Endodermal cell (in vitro differentiated cells): ENCODE measurements at regions not wholly inside any gene's neighbourhood (a gene's known extent, or its start where the extent isn't known, plus 50 kb on each side); places are given as distances from the start of the nearest gene placed in this dataset.

Source experiments
- DNase-seq: peaks from one replicate; pipeline ENCODE4 v3.0.0-alpha.2; 2017
- H3K27ac ChIP-seq: 2 replicates; pipeline ENCODE4 v1.5.1; 2013; ENCODE audit warnings: mild to moderate bottlenecking, low read depth, low read length, moderate library complexity
- H3K27me3 ChIP-seq: 2 replicates; pipeline ENCODE4 v1.6.1; 2013; ENCODE audit warnings: mild to moderate bottlenecking, low read length, moderate library complexity; ENCODE audit not compliant: insufficient read depth, control insufficient read depth, poor library complexity, severe bottlenecking
- H3K36me3 ChIP-seq: 2 replicates; pipeline ENCODE4 v1.7.0; 2013; ENCODE audit warnings: mild to moderate bottlenecking, low read length, moderate library complexity; ENCODE audit not compliant: control insufficient read depth, insufficient read depth
- H3K4me1 ChIP-seq: one replicate; pipeline ENCODE4 v1.7.0; 2013; ENCODE audit warnings: low read length; ENCODE audit not compliant: control insufficient read depth, insufficient read depth
- H3K4me3 ChIP-seq: 2 replicates; pipeline ENCODE4 v1.5.1; 2013; ENCODE audit warnings: mild to moderate bottlenecking, low read length, moderate library complexity
- H3K9ac ChIP-seq: 2 replicates; pipeline ENCODE4 v1.6.1; 2013; ENCODE audit warnings: mild to moderate bottlenecking, low read length, moderate library complexity; ENCODE audit not compliant: poor library complexity, severe bottlenecking; ENCODE audit errors: extremely low read depth
- H3K9me3 ChIP-seq: 2 replicates; pipeline ENCODE4 v1.6.1; 2013; ENCODE audit warnings: mild to moderate bottlenecking, low read length, moderate library complexity; ENCODE audit not compliant: control insufficient read depth
- H3K27ac Mint-ChIP-seq: 2 replicates; pipeline ENCODE4 v1.8.0; 2020; ENCODE audit warnings: mixed read lengths
- H3K27me3 Mint-ChIP-seq: 2 replicates; pipeline ENCODE4 v1.8.0; 2021; ENCODE audit warnings: mild to moderate bottlenecking, mixed read lengths; ENCODE audit not compliant: insufficient read depth
- H3K36me3 Mint-ChIP-seq: 2 replicates; pipeline ENCODE4 v1.8.0; 2020; ENCODE audit warnings: low read depth, mixed read lengths
- H3K4me1 Mint-ChIP-seq: 2 replicates; pipeline ENCODE4 v1.8.0; 2020; ENCODE audit warnings: mixed read lengths
- H3K4me3 Mint-ChIP-seq: 2 replicates; pipeline ENCODE4 v1.8.0; 2020; ENCODE audit warnings: mild to moderate bottlenecking, moderate library complexity, mixed read lengths
- H3K9me3 Mint-ChIP-seq: 2 replicates; pipeline ENCODE4 v1.8.0; 2020; ENCODE audit warnings: mild to moderate bottlenecking, mixed read lengths
- CTCF ChIP-seq: fragments of 200-600 bp; sonication (generic); conservative IDR thresholded peaks from 2 replicates; pipeline ENCODE4 v1.5.0; 2021; ENCODE audit warnings: antibody characterized with exemption, mild to moderate bottlenecking
- WGBS, 2 experiments: methylation state at CpG; one replicate each; pipeline versions ENCODE4 v1.1.5 to v1.1.7; 2013; ENCODE audit warnings: missing lambda C conversion rate in 2 of 2, mixed read lengths in 1 of 2; ENCODE audit not compliant: insufficient coverage in 1 of 2, insufficient read length in 1 of 2; 5-methylcytosine and 5-hydroxymethylcytosine counted together

GRCh38 chr13:112153364-112153763 lies 86.4 kb downstream of the SOX1 start:
- no peak overlapping the region for H3K27ac Mint-ChIP-seq
- H3K9me3 Mint-ChIP-seq, result peaks cover 23% of the 10 kb centered on the region
- 97 to 98% methylated on average over 5 to 9 of the region's 9 CpGs for WGBS, 2 experiments
- H3K4me3 Mint-ChIP-seq, result no peak overlapping the region
- no peaks in the 10 kb centered on the region for H3K36me3 ChIP-seq
- no peak overlapping the region for H3K4me3 ChIP-seq
- H3K9me3 ChIP-seq, result no peaks in the 10 kb centered on the region
- no peak for TF ChIP-seq CTCF
- H3K4me1 Mint-ChIP-seq, result no peaks in the 10 kb centered on the region
- no peak overlapping the region for H3K9ac ChIP-seq
- no peak for DNase-seq
- H3K27ac ChIP-seq, result no peak overlapping the region
- H3K36me3 Mint-ChIP-seq, result no peaks in the 10 kb centered on the region
- H3K4me1 ChIP-seq, result no peaks in the 10 kb centered on the region
- peaks cover 17% of the 10 kb centered on the region for H3K27me3 ChIP-seq
- H3K27me3 Mint-ChIP-seq, result peaks cover 22% of the 10 kb centered on the region

- TF ChIP-seq CTCF, result no peak
- Histone ChIP-seq H3K27me3 (peaks cover 17% of the 10 kb centered on the region), H3K9me3 (no peaks in the 10 kb centered on the region), H3K4me1 (no peaks in the 10 kb centered on the region), H3K27ac (no peak overlapping the region), H3K4me3 (no peak overlapping the region), H3K9ac (no peak overlapping the region), H3K36me3 (no peaks in the 10 kb centered on the region)
- H3K4me1 Mint-ChIP-seq, result no peaks in the 10 kb centered on the region
- peaks cover 25% of the 10 kb centered on the region for H3K27me3 Mint-ChIP-seq
- peaks cover 22% of the 10 kb centered on the region for H3K9me3 Mint-ChIP-seq
- no peak overlapping the region for H3K27ac Mint-ChIP-seq
- no peak for DNase-seq
- H3K4me3 Mint-ChIP-seq, result no peak overlapping the region
- WGBS, 2 experiments, result 84 to 100% methylated on average over 1 to 4 of the region's 6 CpGs
- no peaks in the 10 kb centered on the region for H3K36me3 Mint-ChIP-seq
Observed at GRCh38 chr13:112153846-112154245, 86.9 kb downstream of the SOX1 start.

GRCh38 chr13:112154301-112155060 lies 87.5 kb downstream of the SOX1 start:
- no peaks in the 10 kb centered on the region for H3K36me3 ChIP-seq
- Mint-ChIP-seq H3K4me3 (no peak overlapping the region), H3K9me3 (peaks cover 17% of the 10 kb centered on the region), H3K4me1 (no peaks in the 10 kb centered on the region), H3K27me3 (peaks cover 26% of the 10 kb centered on the region), H3K27ac (no peak overlapping the region), H3K36me3 (no peaks in the 10 kb centered on the region)
- no peaks in the 10 kb centered on the region for H3K4me1 ChIP-seq
- H3K9ac ChIP-seq, result no peak overlapping the region
- H3K27me3 ChIP-seq, result peaks cover 17% of the 10 kb centered on the region
- H3K27ac ChIP-seq, result no peak overlapping the region
- no peak for TF ChIP-seq CTCF
- H3K4me3 ChIP-seq, result no peak overlapping the region
- no peak for DNase-seq
- no peaks in the 10 kb centered on the region for H3K9me3 ChIP-seq
- WGBS, 2 experiments, result 94 to 96% methylated on average over 13 to 14 of the region's 14 CpGs
